Left ventricle myocardium inferior (tissue), 1 donor: ENCODE measurements at regions not wholly inside any gene's neighbourhood (a gene's known extent, or its start where the extent isn't known, plus 50 kb on each side); places are given as distances from the start of the nearest gene placed in this dataset.

Experiments
- DNase-seq: peaks from one replicate; pipeline ENCODE4 v3.0.0-alpha.2; 2020
- H3K27ac ChIP-seq: fragments of 200-600 bp; replicated peaks from 2 replicates; pipeline ENCODE4 v1.8.0; 2021
- H3K27me3 ChIP-seq: fragments of 200-600 bp; 2 replicates; pipeline ENCODE4 v1.8.0; 2021; ENCODE audit warnings: low read depth
- H3K36me3 ChIP-seq: fragments of 200-600 bp; 2 replicates; pipeline ENCODE4 v1.8.0; 2021
- H3K4me1 ChIP-seq: fragments of 200-600 bp; 2 replicates; pipeline ENCODE4 v1.8.0; 2021
- H3K4me3 ChIP-seq: fragments of 200-600 bp; 2 replicates; pipeline ENCODE4 v1.8.0; 2021; ENCODE audit warnings: mild to moderate bottlenecking, moderate library complexity
- H3K9me3 ChIP-seq: fragments of 200-600 bp; replicated peaks from 2 replicates; pipeline ENCODE4 v1.8.0; 2021
- intact Hi-C: fragments of 100-400 bp; cut with micrococcal nuclease; formaldehyde crosslinking; loops from one replicate; pipeline ENCODE4 v1.11.0; 2022
- TF ChIP-seq, protein P1 (sequence below): fragments of 200-600 bp; IDR thresholded peaks from 2 replicates; pipeline ENCODE4 v1.8.0; 2021; ENCODE audit warnings: antibody characterized with exemption, mild to moderate bottlenecking, borderline replicate concordance
- donor health status: DM: no; HTN: yes; CAD: no; lungs with severe emphysema.

DNA sequence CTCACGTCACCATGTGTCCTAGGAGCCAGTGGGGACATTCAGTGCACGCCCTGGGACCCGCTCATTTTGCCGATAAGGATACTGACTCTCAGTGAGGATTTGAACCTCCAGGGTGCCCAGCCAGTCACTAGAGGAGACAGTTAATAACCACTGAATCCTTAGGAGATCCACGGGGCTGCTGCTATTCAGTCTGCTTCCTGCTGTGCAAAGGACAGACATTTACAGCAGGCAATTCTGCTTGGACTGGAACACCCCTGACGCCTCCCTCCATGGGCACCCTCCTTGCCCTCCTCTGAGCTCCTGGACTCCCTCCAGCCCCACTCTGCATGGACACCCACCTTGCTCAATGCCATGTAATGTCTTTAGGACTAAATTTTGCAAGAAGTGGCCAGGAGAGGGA lies 265.5 kb downstream of the EIPR1 start:
- Histone ChIP-seq H3K4me3 (no peak overlapping the region), H3K4me1 (no peaks in the 10 kb centered on the region), H3K27ac (no peak overlapping the region), H3K27me3 (peaks cover 27% of the 10 kb centered on the region), H3K36me3 (no peaks in the 10 kb centered on the region), H3K9me3 (no peaks in the 10 kb centered on the region)
- intact Hi-C loops: no loop called here
- no peak for DNase-seq
- TF ChIP-seq, protein P1, sequence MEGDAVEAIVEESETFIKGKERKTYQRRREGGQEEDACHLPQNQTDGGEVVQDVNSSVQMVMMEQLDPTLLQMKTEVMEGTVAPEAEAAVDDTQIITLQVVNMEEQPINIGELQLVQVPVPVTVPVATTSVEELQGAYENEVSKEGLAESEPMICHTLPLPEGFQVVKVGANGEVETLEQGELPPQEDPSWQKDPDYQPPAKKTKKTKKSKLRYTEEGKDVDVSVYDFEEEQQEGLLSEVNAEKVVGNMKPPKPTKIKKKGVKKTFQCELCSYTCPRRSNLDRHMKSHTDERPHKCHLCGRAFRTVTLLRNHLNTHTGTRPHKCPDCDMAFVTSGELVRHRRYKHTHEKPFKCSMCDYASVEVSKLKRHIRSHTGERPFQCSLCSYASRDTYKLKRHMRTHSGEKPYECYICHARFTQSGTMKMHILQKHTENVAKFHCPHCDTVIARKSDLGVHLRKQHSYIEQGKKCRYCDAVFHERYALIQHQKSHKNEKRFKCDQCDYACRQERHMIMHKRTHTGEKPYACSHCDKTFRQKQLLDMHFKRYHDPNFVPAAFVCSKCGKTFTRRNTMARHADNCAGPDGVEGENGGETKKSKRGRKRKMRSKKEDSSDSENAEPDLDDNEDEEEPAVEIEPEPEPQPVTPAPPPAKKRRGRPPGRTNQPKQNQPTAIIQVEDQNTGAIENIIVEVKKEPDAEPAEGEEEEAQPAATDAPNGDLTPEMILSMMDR: no peak

DNA sequence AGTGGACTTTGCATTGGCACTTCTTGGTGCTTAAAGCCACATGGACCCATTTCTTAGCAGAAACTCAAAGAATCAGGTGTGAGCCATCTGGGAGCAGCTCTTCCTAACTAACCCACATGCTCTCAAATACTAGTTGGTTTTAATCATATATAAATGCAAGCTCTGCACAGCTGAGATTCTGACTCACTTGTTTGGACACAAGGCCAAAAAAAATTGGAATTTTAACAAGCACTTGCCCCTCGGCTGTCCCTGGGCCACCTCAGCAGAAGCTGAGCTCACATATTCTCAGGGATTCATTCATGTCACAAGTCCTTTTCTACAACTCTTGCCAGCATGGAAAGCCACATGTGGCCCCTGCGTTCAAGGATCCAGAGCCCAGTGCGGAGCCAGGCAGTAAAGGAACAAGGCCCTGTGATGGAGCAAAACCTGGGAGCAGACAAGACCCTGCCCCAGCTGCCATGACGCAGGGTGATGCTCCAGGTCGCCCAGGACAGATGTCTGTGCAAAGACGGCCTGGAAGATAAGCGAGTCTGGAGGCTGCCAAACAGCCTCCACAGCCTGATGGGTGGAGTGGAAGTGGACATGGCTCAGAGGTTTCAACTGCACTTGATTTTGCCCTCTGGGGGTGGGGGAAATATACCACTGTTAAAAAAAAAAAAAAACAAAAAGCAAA lies 266.5 kb downstream of the EIPR1 start:
- intact Hi-C loops: no loop called here
- TF ChIP-seq, protein P1: no peak
- no peak overlapping the region for H3K27ac ChIP-seq
- no peak for DNase-seq
- no peak overlapping the region for H3K4me3 ChIP-seq
- no peaks in the 10 kb centered on the region for H3K36me3 ChIP-seq
- peaks cover 33% of the 10 kb centered on the region for H3K27me3 ChIP-seq
- H3K4me1 ChIP-seq: no peaks in the 10 kb centered on the region
- no peaks in the 10 kb centered on the region for H3K9me3 ChIP-seq

DNA sequence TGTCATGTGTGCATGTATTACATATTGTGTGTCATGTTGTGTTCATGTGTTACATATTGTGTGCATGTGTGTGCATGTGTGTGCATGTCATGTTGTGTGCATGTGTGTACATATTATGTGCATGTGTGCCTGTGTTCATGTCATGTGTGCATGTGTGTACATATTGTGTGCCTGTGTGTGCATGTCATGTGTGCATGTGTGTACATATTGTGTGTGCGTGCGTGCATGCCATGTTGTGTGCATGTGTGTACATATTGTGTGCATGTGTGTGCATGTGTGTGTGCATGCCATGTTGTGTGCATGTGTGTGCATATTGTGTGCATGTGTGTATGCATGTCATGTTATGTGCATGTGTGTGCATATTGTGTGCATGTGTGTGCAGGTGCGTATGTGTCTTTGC lies 267.1 kb downstream of the EIPR1 start:
- no peaks in the 10 kb centered on the region for H3K36me3 ChIP-seq
- H3K4me3 ChIP-seq: no peak overlapping the region
- DNase-seq: no peak
- intact Hi-C loops: no loop called here
- TF ChIP-seq, protein P1: no peak
- H3K27ac ChIP-seq: no peak overlapping the region
- H3K27me3 ChIP-seq: peaks cover 39% of the 10 kb centered on the region
- H3K4me1 ChIP-seq: no peaks in the 10 kb centered on the region
- no peaks in the 10 kb centered on the region for H3K9me3 ChIP-seq

DNA sequence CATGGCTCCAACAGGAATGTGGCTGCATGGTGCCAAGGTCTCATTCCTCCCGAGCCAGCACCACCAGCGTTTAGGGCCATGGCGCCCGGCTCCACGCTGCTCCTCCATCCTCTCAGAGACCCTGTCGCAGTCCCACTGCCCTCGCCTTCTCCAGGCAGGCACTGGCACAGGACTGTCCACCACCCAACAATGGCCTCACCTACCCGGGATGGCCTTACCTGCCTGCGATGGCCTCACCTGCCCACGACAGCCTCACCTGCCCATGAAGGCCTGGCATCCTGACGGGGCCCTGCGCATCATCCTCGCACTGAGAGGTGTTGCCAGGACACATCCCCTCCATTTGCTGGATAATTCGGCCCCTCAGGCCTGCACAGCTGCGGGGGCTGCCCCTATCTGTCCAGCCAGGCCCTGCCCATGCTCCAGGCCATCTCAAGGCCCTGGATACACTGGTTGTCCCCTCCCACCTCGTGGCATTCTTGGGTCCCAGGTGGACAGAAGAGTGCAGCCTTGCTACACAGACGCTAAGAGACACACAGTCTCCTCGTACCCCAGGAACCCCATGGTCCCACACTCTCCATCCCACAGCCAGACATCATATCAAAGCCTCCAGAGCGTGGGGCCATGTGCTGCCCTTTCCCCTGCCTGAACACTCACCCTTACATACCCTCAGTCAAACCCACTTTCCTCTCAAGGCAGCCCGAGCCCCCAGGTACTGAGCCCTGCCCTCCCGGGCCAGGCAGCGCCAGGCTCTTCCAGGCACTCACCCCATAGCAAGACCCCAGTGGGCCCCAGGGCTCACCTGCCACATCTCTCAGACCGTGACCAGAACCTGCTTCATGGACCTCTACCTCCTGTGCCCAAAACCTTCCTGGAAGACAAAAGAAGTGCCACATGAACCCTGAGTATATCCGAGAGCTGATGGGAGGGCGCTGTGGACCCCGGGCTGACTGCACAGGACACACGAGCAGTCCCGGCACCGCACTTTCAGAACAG lies 268.6 kb downstream of the EIPR1 start:
- Histone ChIP-seq H3K36me3 (no peaks in the 10 kb centered on the region), H3K4me3 (no peak overlapping the region), H3K27me3 (peaks cover 35% of the 10 kb centered on the region), H3K4me1 (no peaks in the 10 kb centered on the region), H3K9me3 (no peaks in the 10 kb centered on the region), H3K27ac (no peak overlapping the region)
- DNase-seq: no peak
- TF ChIP-seq, protein P1: no peak
- intact Hi-C loops: no loop called here

DNA sequence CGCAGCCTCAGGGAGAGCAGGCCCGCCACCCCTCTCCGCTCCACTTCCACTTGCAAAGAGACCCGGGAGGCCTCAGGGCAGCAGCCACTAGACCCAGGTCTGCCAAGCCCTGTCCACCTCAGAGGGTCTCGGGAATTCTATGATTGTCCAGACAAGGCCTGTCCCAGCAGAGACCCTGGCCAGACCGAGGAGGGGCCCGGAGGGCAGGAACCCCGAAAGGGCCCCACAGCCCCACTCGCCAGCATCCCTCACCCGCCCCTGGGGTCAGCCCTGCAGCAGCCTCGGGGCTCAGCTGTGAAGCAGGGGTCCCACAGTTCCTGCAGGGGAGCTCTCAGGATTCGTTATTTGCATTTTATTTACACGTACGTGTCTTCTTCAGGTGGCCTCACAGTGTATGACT lies 269.5 kb downstream of the EIPR1 start:
- Histone ChIP-seq H3K36me3 (no peaks in the 10 kb centered on the region), H3K27ac (no peak overlapping the region), H3K27me3 (peaks cover 37% of the 10 kb centered on the region), H3K4me1 (no peaks in the 10 kb centered on the region), H3K4me3 (no peak overlapping the region), H3K9me3 (no peaks in the 10 kb centered on the region)
- no peak for DNase-seq
- intact Hi-C loops: no loop called here
- TF ChIP-seq, protein P1: no peak
